Ectodermal cell (in vitro differentiated cells): ENCODE measurements at regions not wholly inside any gene's neighbourhood (a gene's known extent, or its start where the extent isn't known, plus 50 kb on each side); places are given as distances from the start of the nearest gene placed in this dataset.

Experiments
- H3K27ac ChIP-seq: 2 replicates; pipeline ENCODE4 v1.7.0; 2013; ENCODE audit warnings: mild to moderate bottlenecking, low read depth, low read length; ENCODE audit not compliant: insufficient read depth, poor library complexity, severe bottlenecking
- H3K27me3 ChIP-seq: 2 replicates; pipeline ENCODE4 v1.7.0; 2013; ENCODE audit warnings: mild to moderate bottlenecking, low read length; ENCODE audit not compliant: insufficient read depth, control insufficient read depth, poor library complexity, severe bottlenecking
- H3K36me3 ChIP-seq: one replicate; pipeline ENCODE4 v1.7.0; 2013; ENCODE audit warnings: low read length; ENCODE audit not compliant: control insufficient read depth, insufficient read depth
- H3K4me1 ChIP-seq: one replicate; pipeline ENCODE4 v1.7.0; 2013; ENCODE audit warnings: low read length; ENCODE audit not compliant: control insufficient read depth, insufficient read depth
- H3K4me3 ChIP-seq: 2 replicates; pipeline ENCODE4 v1.7.0; 2013; ENCODE audit warnings: low read depth, low read length, control low read depth; ENCODE audit not compliant: insufficient read depth
- H3K9me3 ChIP-seq: 2 replicates; pipeline ENCODE4 v1.7.0; 2013; ENCODE audit warnings: mild to moderate bottlenecking, low read length, moderate library complexity; ENCODE audit not compliant: control insufficient read depth
- WGBS, 2 experiments: methylation state at CpG; one replicate each; pipeline ENCODE4 v1.1.7; 2013; ENCODE audit warnings: missing lambda C conversion rate in 2 of 2; 5-methylcytosine and 5-hydroxymethylcytosine counted together

DNA sequence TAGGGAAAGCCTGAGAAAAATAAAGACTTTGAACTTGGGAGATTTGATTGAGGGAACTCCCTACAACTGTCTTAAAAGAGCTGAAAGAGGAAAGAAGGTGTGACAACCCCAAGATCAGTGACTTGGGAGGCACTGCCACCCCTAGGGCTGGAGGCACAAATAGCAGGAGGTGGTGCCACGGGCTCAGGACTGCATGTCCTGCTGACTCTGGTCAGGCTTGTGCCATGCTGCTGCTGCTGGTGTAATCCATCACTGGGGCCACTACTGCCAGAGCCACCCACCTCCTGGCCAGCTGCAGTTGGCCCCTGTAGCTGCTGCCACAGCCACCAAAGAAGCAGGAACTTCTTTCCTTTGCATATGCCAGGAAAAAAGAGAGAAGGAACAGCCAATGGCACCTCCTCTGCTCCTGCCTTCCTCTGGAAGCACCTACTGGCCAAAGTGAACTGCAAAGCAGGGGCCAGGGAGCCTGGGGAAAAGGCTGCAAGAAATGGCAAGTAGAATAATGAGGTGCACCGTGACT is 730.3 kb downstream of the PTPRU start:
- 83 to 93% methylated on average over 2 of the region's 2 CpGs for WGBS, 2 experiments
- Histone ChIP-seq H3K4me1 (peaks cover under 1% of the 10 kb centered on the region), H3K27ac (no peak overlapping the region), H3K9me3 (no peaks in the 10 kb centered on the region), H3K27me3 (no peaks in the 10 kb centered on the region), H3K4me3 (no peak overlapping the region), H3K36me3 (no peaks in the 10 kb centered on the region)

GRCh38 chr1:29964718-29965533 is 728.6 kb downstream of the PTPRU start:
- H3K27me3 ChIP-seq: no peaks in the 10 kb centered on the region
- peaks cover 17% of the 10 kb centered on the region for H3K4me1 ChIP-seq
- no peaks in the 10 kb centered on the region for H3K9me3 ChIP-seq
- H3K36me3 ChIP-seq: no peaks in the 10 kb centered on the region
- no peak overlapping the region for H3K27ac ChIP-seq
- WGBS, 2 experiments: 86 to 93% methylated on average over 17 to 18 of the region's 18 CpGs
- no peak overlapping the region for H3K4me3 ChIP-seq

DNA sequence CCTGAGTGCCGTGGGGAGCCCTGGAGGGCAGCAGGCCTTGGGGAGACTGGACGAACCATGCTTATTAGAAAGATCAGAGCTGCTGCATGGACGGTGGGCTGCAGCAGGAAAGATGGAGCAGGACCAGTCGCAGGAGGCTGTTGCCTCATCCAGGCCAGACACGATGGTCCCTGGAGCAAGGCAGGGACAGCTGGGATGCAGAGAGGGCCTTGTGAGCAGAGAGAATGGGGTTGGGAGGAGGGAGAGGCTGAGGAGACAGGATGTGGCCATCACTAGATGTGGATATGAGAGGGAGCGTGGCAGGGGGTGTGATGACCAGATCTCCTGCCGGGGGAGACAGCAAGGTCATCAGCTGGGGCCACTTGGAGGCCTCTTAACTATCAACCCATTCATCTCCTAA is 727.6 kb downstream of the PTPRU start:
- WGBS, 2 experiments: 90 to 93% methylated on average over 7 of the region's 7 CpGs

GRCh38 chr1:29962831-29963247 is 726.5 kb downstream of the PTPRU start:
- H3K4me1 ChIP-seq: peaks cover 17% of the 10 kb centered on the region
- 76 to 78% methylated on average over 3 of the region's 3 CpGs for WGBS, 2 experiments

More for the DNA sequence above, 727.6 kb downstream of the PTPRU start:
- H3K4me3 ChIP-seq: no peak overlapping the region
- no peaks in the 10 kb centered on the region for H3K27me3 ChIP-seq
- peaks cover 17% of the 10 kb centered on the region for H3K4me1 ChIP-seq
- no peak overlapping the region for H3K27ac ChIP-seq
- no peaks in the 10 kb centered on the region for H3K36me3 ChIP-seq
- no peaks in the 10 kb centered on the region for H3K9me3 ChIP-seq

DNA sequence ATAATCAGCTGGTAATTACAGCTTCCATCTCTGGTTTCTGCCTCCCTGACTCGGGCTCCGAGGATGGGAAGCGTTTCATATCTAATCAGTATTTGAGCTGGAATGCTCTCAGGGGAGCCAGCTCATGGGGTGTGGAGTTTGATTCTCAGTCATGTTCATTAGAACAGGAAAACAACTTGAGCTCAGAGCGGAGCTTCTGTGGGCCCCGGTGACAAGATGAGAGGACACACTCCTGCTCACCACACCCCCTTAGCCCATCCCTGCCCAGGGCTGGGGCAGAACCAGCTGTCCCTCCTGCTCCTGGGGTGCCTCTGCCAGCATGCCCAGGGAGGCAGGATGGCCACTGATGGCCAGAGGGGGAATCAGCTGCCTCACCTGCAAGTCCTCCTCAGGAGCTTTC is 726.0 kb downstream of the PTPRU start:
- Histone ChIP-seq H3K4me1 (peaks cover 17% of the 10 kb centered on the region), H3K4me3 (no peak overlapping the region), H3K27ac (no peak overlapping the region), H3K27me3 (no peaks in the 10 kb centered on the region), H3K9me3 (no peaks in the 10 kb centered on the region), H3K36me3 (no peaks in the 10 kb centered on the region)
- 88 to 97% methylated on average over 5 of the region's 5 CpGs for WGBS, 2 experiments

More at GRCh38 chr1:29962831-29963247, 726.5 kb downstream of the PTPRU start:
- Histone ChIP-seq H3K27ac (no peak overlapping the region), H3K27me3 (no peaks in the 10 kb centered on the region), H3K9me3 (no peaks in the 10 kb centered on the region), H3K36me3 (no peaks in the 10 kb centered on the region), H3K4me3 (no peak overlapping the region)

GRCh38 chr1:29961293-29962059 is 725.2 kb downstream of the PTPRU start:
- Histone ChIP-seq H3K36me3 (no peaks in the 10 kb centered on the region), H3K9me3 (no peaks in the 10 kb centered on the region), H3K4me3 (no peak overlapping the region), H3K27me3 (no peaks in the 10 kb centered on the region), H3K4me1 (peaks cover 17% of the 10 kb centered on the region), H3K27ac (no peak overlapping the region)
- 88 to 95% methylated on average over 8 of the region's 8 CpGs for WGBS, 2 experiments

- H3K27ac ChIP-seq: no peak overlapping the region
- H3K27me3 ChIP-seq: no peaks in the 10 kb centered on the region
- no peaks in the 10 kb centered on the region for H3K36me3 ChIP-seq
- peaks cover 17% of the 10 kb centered on the region for H3K4me1 ChIP-seq
- no peak overlapping the region for H3K4me3 ChIP-seq
- no peaks in the 10 kb centered on the region for H3K9me3 ChIP-seq
- WGBS, 2 experiments: 55 to 57% methylated on average over 10 of the region's 10 CpGs
These were observed 724.6 kb downstream of the PTPRU start for GRCh38 chr1:29960876-29961275.

- H3K9me3 ChIP-seq: no peaks in the 10 kb centered on the region
- no peaks in the 10 kb centered on the region for H3K36me3 ChIP-seq
- H3K27ac ChIP-seq: no peak overlapping the region
- peaks cover 17% of the 10 kb centered on the region for H3K4me1 ChIP-seq
- H3K27me3 ChIP-seq: no peaks in the 10 kb centered on the region
- H3K4me3 ChIP-seq: no peak overlapping the region
- WGBS, 2 experiments: 87 to 89% methylated on average over 10 of the region's 10 CpGs
These were observed 723.9 kb downstream of the PTPRU start for GRCh38 chr1:29960156-29960755.

- whole genome bisulfite sequencing, 2 experiments: 95 to 96% methylated on average over 4 of the region's 4 CpGs
These were observed 723.0 kb downstream of the PTPRU start for GRCh38 chr1:29959356-29959755.

GRCh38 chr1:29958271-29958670 is 721.9 kb downstream of the PTPRU start:
- Histone ChIP-seq H3K27me3 (no peaks in the 10 kb centered on the region), H3K4me1 (peaks cover 17% of the 10 kb centered on the region), H3K36me3 (no peaks in the 10 kb centered on the region), H3K4me3 (no peak overlapping the region), H3K9me3 (no peaks in the 10 kb centered on the region), H3K27ac (no peak overlapping the region)
- WGBS, 2 experiments: 97 to 98% methylated on average over 5 of the region's 5 CpGs

More at GRCh38 chr1:29959356-29959755, 723.0 kb downstream of the PTPRU start:
- Histone ChIP-seq H3K27ac (no peak overlapping the region), H3K9me3 (no peaks in the 10 kb centered on the region), H3K36me3 (no peaks in the 10 kb centered on the region), H3K4me3 (no peak overlapping the region), H3K4me1 (peaks cover 17% of the 10 kb centered on the region), H3K27me3 (no peaks in the 10 kb centered on the region)
